ENCODE measurements at regions not wholly inside any gene's neighbourhood (a gene's known extent, or its start where the extent isn't known, plus 50 kb on each side); places are given as distances from the start of the nearest gene placed in this dataset.

GRCh38 chr15:92273723-92274122, 120.0 kb upstream of the ST8SIA2 start:
- H3K4me1 ChIP-seq: no peaks in the 10 kb centered on the region
- no peak for DNase-seq
- no peak overlapping the region for H3K4me3 ChIP-seq
- intact Hi-C loops (cut with DNase I; ENCODE audit: low total_unique reads): no loop called here
- no peaks in the 10 kb centered on the region for H3K27me3 ChIP-seq
- TF ChIP-seq CTCF (IDR thresholded peaks at IDR 0.05): no peak
- TF ChIP-seq POLR2A (IDR thresholded peaks at IDR 0.05): no peak
- no peaks in the 10 kb centered on the region for H3K36me3 ChIP-seq (ENCODE audit: low read depth, missing control alignments)
- H3K27ac ChIP-seq: no peak overlapping the region
- 39 to 46% methylated on average over 5 to 6 of the region's 6 CpGs for WGBS, 2 donors
- no peaks in the 10 kb centered on the region for H3K9me3 ChIP-seq

- H3K9me3 ChIP-seq: no peaks in the 10 kb centered on the region
- intact Hi-C loops (cut with DNase I; ENCODE audit: low total_unique reads): no loop called here
- peak; percentile 32 for DNase-seq
- no peak overlapping the region for H3K4me3 ChIP-seq
- no peaks in the 10 kb centered on the region for H3K4me1 ChIP-seq
- no peaks in the 10 kb centered on the region for H3K27me3 ChIP-seq
- no peak overlapping the region for H3K27ac ChIP-seq
- no peaks in the 10 kb centered on the region for H3K36me3 ChIP-seq (ENCODE audit: low read depth, missing control alignments)
- no peak for TF ChIP-seq POLR2A (IDR thresholded peaks at IDR 0.05)
- TF ChIP-seq CTCF (IDR thresholded peaks at IDR 0.05): peak in 1 of 3 experiments; percentile 20
- WGBS, 2 donors: 73% methylated on average over 1 of the region's 1 CpG; no CpG with 5 or more reads in 1 of the 2 donors
Observed at GRCh38 chr15:92277776-92278175, 115.9 kb upstream of the ST8SIA2 start.

- Histone ChIP-seq H3K4me1 (no peaks in the 10 kb centered on the region), H3K9me3 (no peaks in the 10 kb centered on the region), H3K36me3 (ENCODE audit: low read depth, missing control alignments) (no peaks in the 10 kb centered on the region), H3K27me3 (no peaks in the 10 kb centered on the region), H3K27ac (no peak overlapping the region), H3K4me3 (no peak overlapping the region)
- 74 to 84% methylated on average over 2 of the region's 2 CpGs for WGBS, 2 donors
- TF ChIP-seq POLR2A (IDR thresholded peaks at IDR 0.05) (no peak), CTCF (IDR thresholded peaks at IDR 0.05) (no peak)
- intact Hi-C loops (cut with DNase I; ENCODE audit: low total_unique reads): no loop called here
- no peak for DNase-seq
Observed at GRCh38 chr15:92283813-92284212, 109.9 kb upstream of the ST8SIA2 start.

GRCh38 chr15:92288755-92289154, 104.9 kb upstream of the ST8SIA2 start:
- no peaks in the 10 kb centered on the region for H3K36me3 ChIP-seq (ENCODE audit: low read depth, missing control alignments)
- no peak for DNase-seq
- no peak overlapping the region for H3K27ac ChIP-seq
- WGBS, 2 donors: 81 to 83% methylated on average over 2 of the region's 2 CpGs
- intact Hi-C loops (cut with DNase I; ENCODE audit: low total_unique reads): no loop called here
- no peak for TF ChIP-seq CTCF (IDR thresholded peaks at IDR 0.05)
- no peak for TF ChIP-seq POLR2A (IDR thresholded peaks at IDR 0.05)
- no peak overlapping the region for H3K4me3 ChIP-seq
- no peaks in the 10 kb centered on the region for H3K27me3 ChIP-seq
- H3K9me3 ChIP-seq: no peaks in the 10 kb centered on the region
- H3K4me1 ChIP-seq: no peaks in the 10 kb centered on the region

- 76 to 78% methylated on average over 4 of the region's 4 CpGs for WGBS, 2 donors
- intact Hi-C loops (cut with DNase I; ENCODE audit: low total_unique reads): no loop called here
- Histone ChIP-seq H3K4me1 (no peaks in the 10 kb centered on the region), H3K36me3 (ENCODE audit: low read depth, missing control alignments) (no peaks in the 10 kb centered on the region), H3K9me3 (no peaks in the 10 kb centered on the region), H3K27me3 (no peaks in the 10 kb centered on the region), H3K4me3 (no peak overlapping the region), H3K27ac (no peak overlapping the region)
- no peak for DNase-seq
- TF ChIP-seq CTCF (IDR thresholded peaks at IDR 0.05) (no peak), POLR2A (IDR thresholded peaks at IDR 0.05) (no peak)
Observed at GRCh38 chr15:92289733-92290132, 103.9 kb upstream of the ST8SIA2 start.

Data from testis (tissue), 2 donors.